GM23338 (cell line): ENCODE measurements at regions not wholly inside any gene's neighbourhood (a gene's known extent, or its start where the extent isn't known, plus 50 kb on each side); places are given as distances from the start of the nearest gene placed in this dataset.
A peak's percentile ranks its signal among the peaks of the same experiment; 100 is the strongest.
"Not testable (repeated sequence)": the region's sequence is repeated elsewhere in the genome, so short reads cannot be mapped to it uniquely, and the experiment has no call there.

ENCODE experiments used
- ATAC-seq: fragments of 200-7000 bp; cut with Tn5 transposase; 3 replicates; pipeline ENCODE4 v1.9.1; 2020
- DNase-seq: peaks from one replicate; pipeline ENCODE4 v3.0.0-alpha.2; 2015; ENCODE audit warnings: low spot score
- H2AFZ ChIP-seq: fragments of 200-600 bp; sonication (generic); 2 replicates; pipeline ENCODE4 v1.8.0; 2016; ENCODE audit warnings: antibody characterized with exemption, mild to moderate bottlenecking, moderate library complexity
- H3F3A ChIP-seq: fragments of 200-600 bp; sonication (generic); replicated peaks from 2 replicates; pipeline ENCODE4 v1.8.0; 2017; ENCODE audit warnings: antibody characterized with exemption, mixed run types, low read depth
- H3K27ac ChIP-seq: fragments of 200-600 bp; sonication (generic); 2 replicates; pipeline ENCODE4 v1.6.1; 2016; ENCODE audit warnings: low read depth
- H3K27me3 ChIP-seq: fragments of 200-600 bp; sonication (generic); 2 replicates; pipeline ENCODE4 v1.8.0; 2016; ENCODE audit warnings: mild to moderate bottlenecking, mixed run types, moderate library complexity; ENCODE audit not compliant: insufficient read depth
- H3K36me3 ChIP-seq: fragments of 200-600 bp; sonication (generic); 2 replicates; pipeline ENCODE4 v1.8.0; 2016; ENCODE audit warnings: mild to moderate bottlenecking; ENCODE audit not compliant: insufficient read depth
- H3K4me1 ChIP-seq: fragments of 200-600 bp; sonication (generic); 2 replicates; pipeline ENCODE4 v1.8.0; 2016; ENCODE audit warnings: mild to moderate bottlenecking, moderate library complexity; ENCODE audit not compliant: insufficient read depth
- H3K4me2 ChIP-seq: fragments of 200-600 bp; sonication (generic); 2 replicates; pipeline ENCODE4 v1.7.1; 2017; ENCODE audit warnings: mixed run types
- H3K4me3 ChIP-seq: fragments of 200-600 bp; sonication (generic); 2 replicates; pipeline ENCODE4 v1.6.1; 2016; ENCODE audit warnings: mixed run types
- H3K79me2 ChIP-seq: fragments of 200-600 bp; sonication (generic); replicated peaks from 2 replicates; pipeline ENCODE4 v1.8.0; 2017; ENCODE audit warnings: mild to moderate bottlenecking; ENCODE audit not compliant: insufficient read depth
- H3K9me2 ChIP-seq: fragments of 200-600 bp; sonication (generic); 2 replicates; pipeline ENCODE4 v1.8.0; 2017; ENCODE audit not compliant: insufficient read depth
- H4K20me1 ChIP-seq: fragments of 200-600 bp; sonication (generic); replicated peaks from 2 replicates; pipeline ENCODE4 v1.8.0; 2017; ENCODE audit warnings: mild to moderate bottlenecking; ENCODE audit not compliant: insufficient read depth
- H3K27ac Mint-ChIP-seq: 2 replicates; pipeline ENCODE4 v1.8.0; 2020; ENCODE audit warnings: inconsistent platforms, mild to moderate bottlenecking, moderate library complexity, mixed read lengths
- H3K27me3 Mint-ChIP-seq: 3 replicates; pipeline ENCODE4 v1.8.0; 2022; ENCODE audit warnings: low read depth, mild to moderate bottlenecking, moderate library complexity, mixed read lengths, inconsistent platforms; ENCODE audit not compliant: insufficient read depth, poor library complexity
- H3K36me3 Mint-ChIP-seq: 3 replicates; pipeline ENCODE4 v1.8.0; 2021; ENCODE audit warnings: low read depth, mild to moderate bottlenecking, inconsistent platforms, moderate library complexity, mixed read lengths
- H3K4me1 Mint-ChIP-seq: 3 replicates; pipeline ENCODE4 v1.8.0; 2020; ENCODE audit warnings: mild to moderate bottlenecking, inconsistent platforms, mixed read lengths
- H3K4me3 Mint-ChIP-seq: 3 replicates; pipeline ENCODE4 v1.8.0; 2021; ENCODE audit warnings: moderate library complexity, mild to moderate bottlenecking, inconsistent platforms, mixed read lengths
- H3K9me3 Mint-ChIP-seq: 3 replicates; pipeline ENCODE4 v1.8.0; 2020; ENCODE audit warnings: moderate library complexity, mild to moderate bottlenecking, inconsistent platforms, mixed read lengths
- ETS1 ChIP-seq: IDR thresholded peaks from 2 replicates; pipeline ENCODE4 v1.6.1; 2016; ENCODE audit warnings: antibody characterized with exemption
- EZH2 ChIP-seq: fragments of 200-600 bp; sonication (generic); IDR thresholded peaks from one replicate; pipeline ENCODE4 v1.8.0; 2017; ENCODE audit warnings: antibody characterized with exemption, mild to moderate bottlenecking, low read depth; ENCODE audit not compliant: unreplicated experiment
- EZH2phosphoT487 ChIP-seq: fragments of 200-600 bp; sonication (generic); IDR thresholded peaks from one replicate; pipeline ENCODE4 v1.8.1; 2018; ENCODE audit warnings: antibody characterized with exemption; ENCODE audit not compliant: unreplicated experiment
- JUNB ChIP-seq: IDR thresholded peaks from one replicate; pipeline ENCODE4 v1.6.1; 2016; ENCODE audit warnings: antibody characterized with exemption; ENCODE audit not compliant: unreplicated experiment
- STAT1 ChIP-seq: IDR thresholded peaks from one replicate; pipeline ENCODE4 v1.6.1; 2016; ENCODE audit warnings: antibody characterized with exemption; ENCODE audit not compliant: unreplicated experiment
- ZNF114 ChIP-seq: fragments of 250-450 bp; sonication (Bioruptor Pico); IDR thresholded peaks from 2 replicates; pipeline ENCODE4 v1.5.0; 2020; ENCODE audit warnings: mild to moderate bottlenecking, moderate library complexity
- ZNF331 ChIP-seq: fragments of 250-450 bp; sonication (Bioruptor Pico); IDR thresholded peaks from 2 replicates; pipeline ENCODE4 v1.5.0; 2020; ENCODE audit warnings: low read depth, mild to moderate bottlenecking, moderate library complexity
- TF ChIP-seq, protein P1 (sequence below), 2 experiments: fragments of 200-600 bp in 1 of 2; sonication (generic) in 1 of 2; conservative IDR thresholded peaks; 2 replicates each; pipeline versions ENCODE4 v1.5.1 to v1.6.1; 2016 to 2017; ENCODE audit warnings: antibody characterized with exemption in 2 of 2, low read depth in 2 of 2, mild to moderate bottlenecking in 2 of 2, moderate library complexity in 1 of 2
- TF ChIP-seq, protein P2 (sequence below): IDR thresholded peaks from one replicate; pipeline ENCODE4 v1.6.1; 2018; ENCODE audit warnings: antibody characterized with exemption; ENCODE audit not compliant: unreplicated experiment

DNA sequence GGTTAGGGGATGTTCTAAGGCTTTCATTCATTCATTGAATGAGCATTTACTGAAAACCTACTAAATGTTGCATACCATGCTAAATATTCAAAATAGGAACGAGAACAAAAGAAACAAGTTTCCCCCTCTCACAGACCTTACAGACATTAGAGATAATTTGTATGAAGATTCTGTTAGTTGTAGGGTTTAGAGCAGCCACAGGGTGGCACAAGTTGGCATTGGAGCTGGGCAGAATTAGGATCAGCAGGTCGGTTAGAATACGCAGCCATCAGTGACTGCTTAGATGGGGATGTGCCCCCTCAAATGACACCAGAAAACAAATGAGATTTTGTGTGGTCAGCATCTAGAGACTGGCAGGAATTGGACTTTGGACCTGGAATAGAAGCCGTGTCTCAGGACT lies 166.3 kb upstream of the DAAM1 start (continued):
- TF ChIP-seq EZH2 (no peak), ZNF114 (CRISPR knock-in tag) (no peak), ZNF331 (CRISPR knock-in tag) (0 out of 2 replicates have a peak, but pooled peaks have one; percentile 19), EZH2phosphoT487 (no peak), ETS1 (no peak)
- TF ChIP-seq, protein P1, sequence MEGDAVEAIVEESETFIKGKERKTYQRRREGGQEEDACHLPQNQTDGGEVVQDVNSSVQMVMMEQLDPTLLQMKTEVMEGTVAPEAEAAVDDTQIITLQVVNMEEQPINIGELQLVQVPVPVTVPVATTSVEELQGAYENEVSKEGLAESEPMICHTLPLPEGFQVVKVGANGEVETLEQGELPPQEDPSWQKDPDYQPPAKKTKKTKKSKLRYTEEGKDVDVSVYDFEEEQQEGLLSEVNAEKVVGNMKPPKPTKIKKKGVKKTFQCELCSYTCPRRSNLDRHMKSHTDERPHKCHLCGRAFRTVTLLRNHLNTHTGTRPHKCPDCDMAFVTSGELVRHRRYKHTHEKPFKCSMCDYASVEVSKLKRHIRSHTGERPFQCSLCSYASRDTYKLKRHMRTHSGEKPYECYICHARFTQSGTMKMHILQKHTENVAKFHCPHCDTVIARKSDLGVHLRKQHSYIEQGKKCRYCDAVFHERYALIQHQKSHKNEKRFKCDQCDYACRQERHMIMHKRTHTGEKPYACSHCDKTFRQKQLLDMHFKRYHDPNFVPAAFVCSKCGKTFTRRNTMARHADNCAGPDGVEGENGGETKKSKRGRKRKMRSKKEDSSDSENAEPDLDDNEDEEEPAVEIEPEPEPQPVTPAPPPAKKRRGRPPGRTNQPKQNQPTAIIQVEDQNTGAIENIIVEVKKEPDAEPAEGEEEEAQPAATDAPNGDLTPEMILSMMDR (conservative IDR thresholded peaks at IDR 0.05; ENCODE audit: low read depth in 2 of 2), result peak; percentile 59 to 65
- TF ChIP-seq, protein P2, sequence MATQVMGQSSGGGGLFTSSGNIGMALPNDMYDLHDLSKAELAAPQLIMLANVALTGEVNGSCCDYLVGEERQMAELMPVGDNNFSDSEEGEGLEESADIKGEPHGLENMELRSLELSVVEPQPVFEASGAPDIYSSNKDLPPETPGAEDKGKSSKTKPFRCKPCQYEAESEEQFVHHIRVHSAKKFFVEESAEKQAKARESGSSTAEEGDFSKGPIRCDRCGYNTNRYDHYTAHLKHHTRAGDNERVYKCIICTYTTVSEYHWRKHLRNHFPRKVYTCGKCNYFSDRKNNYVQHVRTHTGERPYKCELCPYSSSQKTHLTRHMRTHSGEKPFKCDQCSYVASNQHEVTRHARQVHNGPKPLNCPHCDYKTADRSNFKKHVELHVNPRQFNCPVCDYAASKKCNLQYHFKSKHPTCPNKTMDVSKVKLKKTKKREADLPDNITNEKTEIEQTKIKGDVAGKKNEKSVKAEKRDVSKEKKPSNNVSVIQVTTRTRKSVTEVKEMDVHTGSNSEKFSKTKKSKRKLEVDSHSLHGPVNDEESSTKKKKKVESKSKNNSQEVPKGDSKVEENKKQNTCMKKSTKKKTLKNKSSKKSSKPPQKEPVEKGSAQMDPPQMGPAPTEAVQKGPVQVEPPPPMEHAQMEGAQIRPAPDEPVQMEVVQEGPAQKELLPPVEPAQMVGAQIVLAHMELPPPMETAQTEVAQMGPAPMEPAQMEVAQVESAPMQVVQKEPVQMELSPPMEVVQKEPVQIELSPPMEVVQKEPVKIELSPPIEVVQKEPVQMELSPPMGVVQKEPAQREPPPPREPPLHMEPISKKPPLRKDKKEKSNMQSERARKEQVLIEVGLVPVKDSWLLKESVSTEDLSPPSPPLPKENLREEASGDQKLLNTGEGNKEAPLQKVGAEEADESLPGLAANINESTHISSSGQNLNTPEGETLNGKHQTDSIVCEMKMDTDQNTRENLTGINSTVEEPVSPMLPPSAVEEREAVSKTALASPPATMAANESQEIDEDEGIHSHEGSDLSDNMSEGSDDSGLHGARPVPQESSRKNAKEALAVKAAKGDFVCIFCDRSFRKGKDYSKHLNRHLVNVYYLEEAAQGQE, result no peak

DNA sequence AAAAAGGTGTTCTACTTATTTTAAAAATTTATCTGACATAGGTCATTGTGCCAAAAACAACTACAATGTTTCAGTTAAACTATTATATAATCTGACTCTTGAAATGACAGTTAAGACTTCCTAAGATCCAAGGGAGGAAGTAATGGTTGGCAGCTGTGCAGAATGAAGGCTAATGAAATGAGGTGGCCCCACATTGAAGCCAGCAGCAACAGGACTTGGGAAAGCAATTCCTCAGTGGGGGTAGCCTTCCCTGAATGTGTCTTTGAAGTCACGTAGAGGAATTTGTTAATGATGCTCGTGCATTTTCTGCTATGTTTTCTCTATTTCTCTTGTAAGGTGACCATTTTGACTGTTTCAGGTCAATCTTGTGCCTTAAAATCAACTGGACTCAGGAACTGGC lies 162.4 kb upstream of the DAAM1 start:
- peaks cover 5% of the 10 kb centered on the region for H3K4me1 ChIP-seq
- no peaks in the 10 kb centered on the region for H3F3A ChIP-seq
- Mint-ChIP-seq H3K36me3 (no peaks in the 10 kb centered on the region), H3K4me3 (no peak overlapping the region), H3K27me3 (no peaks in the 10 kb centered on the region), H3K27ac (no peak overlapping the region), H3K4me1 (peaks cover 11% of the 10 kb centered on the region; the same call in 2 of the 3 replicates), H3K9me3 (no peaks in the 10 kb centered on the region)
- ATAC-seq, result no peak
- no peak for DNase-seq
- H3K79me2 ChIP-seq, result no peaks in the 10 kb centered on the region
- H3K9me2 ChIP-seq, result no peaks in the 10 kb centered on the region
- H3K27me3 ChIP-seq, result no peaks in the 10 kb centered on the region
- no peak overlapping the region for H3K4me2 ChIP-seq
- no peaks in the 10 kb centered on the region for H4K20me1 ChIP-seq
- TF ChIP-seq JUNB, result no peak
- TF ChIP-seq EZH2, result no peak
- TF ChIP-seq ZNF114 (CRISPR knock-in tag), result no peak
- TF ChIP-seq STAT1, result no peak
- H3K27ac ChIP-seq, result no peak overlapping the region
- no peak overlapping the region for H3K4me3 ChIP-seq
- H2AFZ ChIP-seq, result no peak overlapping the region
- H3K36me3 ChIP-seq, result no peaks in the 10 kb centered on the region

GRCh38 chr14:59026640-59027039 lies 161.8 kb upstream of the DAAM1 start:
- not testable (repeated sequence) for H3K27me3 Mint-ChIP-seq, H3K4me3 ChIP-seq, DNase-seq, ATAC-seq, H3K27ac ChIP-seq, H3F3A ChIP-seq, H3K4me2 ChIP-seq, H3K79me2 ChIP-seq, H3K27me3 ChIP-seq, H3K9me2 ChIP-seq, H3K4me3 Mint-ChIP-seq, H3K9me3 Mint-ChIP-seq, H3K36me3 ChIP-seq, H3K27ac Mint-ChIP-seq, H3K4me1 ChIP-seq, H4K20me1 ChIP-seq, H3K36me3 Mint-ChIP-seq, H2AFZ ChIP-seq
- H3K4me1 Mint-ChIP-seq, result peaks cover 11% of the 10 kb centered on the region; the same call in 2 of the 3 replicates
